PC-9 (cell line): ENCODE measurements at regions not wholly inside any gene's neighbourhood (a gene's known extent, or its start where the extent isn't known, plus 50 kb on each side); places are given as distances from the start of the nearest gene placed in this dataset.

Experiments used
- BruUV-seq: library from RNA; stranded (reverse); fragments of 400-500 nt; replicated peaks from 2 replicates; lab custom pipeline; 2021; lab: Mats Ljungman, UMichigan
- CTCF ChIA-PET: fragments of 300-600 bp; sonication (Branson Sonifier 250); formaldehyde crosslinking; loops from one replicate; lab custom pipeline; 2022; ENCODE audit warnings: antibody characterized with exemption; lab: Charles Lee
- POLR2A ChIA-PET: fragments of 300-600 bp; sonication (Branson Sonifier 250); formaldehyde crosslinking; loops from one replicate; lab custom pipeline; 2022; ENCODE audit warnings: antibody characterized with exemption; ENCODE audit not compliant: unreplicated experiment; lab: Charles Lee
- DNase-seq, 2 experiments: peaks; one replicate each; pipeline versions ENCODE4 v3.0.0 to v3.0.0-alpha.2; 2015 to 2022; ENCODE audit warnings: mixed read lengths in 1 of 2
- H2AFZ ChIP-seq: fragments of 200-600 bp; sonication (generic); 2 replicates; pipeline ENCODE4 v1.8.1; 2017; ENCODE audit warnings: antibody characterized with exemption
- H3F3A ChIP-seq: fragments of 200-600 bp; sonication (generic); 2 replicates; pipeline ENCODE4 v1.8.1; 2017; ENCODE audit warnings: antibody characterized with exemption, mild to moderate bottlenecking, low read depth; ENCODE audit not compliant: insufficient read depth
- H3K27ac ChIP-seq: fragments of 200-600 bp; sonication (generic); 2 replicates; pipeline ENCODE4 v1.6.1; 2016; ENCODE audit warnings: mixed run types
- H3K27me3 ChIP-seq: fragments of 200-600 bp; sonication (generic); 2 replicates; pipeline ENCODE4 v1.6.1; 2016; ENCODE audit warnings: low read depth, mixed run types; ENCODE audit not compliant: insufficient read depth
- H3K36me3 ChIP-seq: fragments of 200-600 bp; sonication (generic); 2 replicates; pipeline ENCODE4 v1.6.1; 2016; ENCODE audit warnings: low read depth, mixed run types
- H3K4me1 ChIP-seq: fragments of 200-600 bp; sonication (generic); replicated peaks from 2 replicates; pipeline ENCODE4 v1.6.1; 2016; ENCODE audit warnings: mixed run types; ENCODE audit not compliant: insufficient read depth
- H3K4me2 ChIP-seq: fragments of 200-600 bp; sonication (generic); 2 replicates; pipeline ENCODE4 v1.6.1; 2017; ENCODE audit warnings: mixed run types
- H3K4me3 ChIP-seq: fragments of 200-600 bp; sonication (generic); 2 replicates; pipeline ENCODE4 v1.6.1; 2016; ENCODE audit warnings: mixed run types
- H3K79me2 ChIP-seq: fragments of 200-600 bp; sonication (generic); 2 replicates; pipeline ENCODE4 v1.6.1; 2017; ENCODE audit warnings: low read depth, mixed run types
- H3K9me2 ChIP-seq: fragments of 200-600 bp; sonication (generic); 2 replicates; pipeline ENCODE4 v1.8.1; 2017; ENCODE audit warnings: mild to moderate bottlenecking; ENCODE audit not compliant: insufficient read depth
- H3K9me3 ChIP-seq: fragments of 200-600 bp; sonication (generic); 2 replicates; pipeline ENCODE4 v1.8.1; 2016; ENCODE audit warnings: low read depth; ENCODE audit not compliant: insufficient read depth
- H4K20me1 ChIP-seq: fragments of 200-600 bp; sonication (generic); 2 replicates; pipeline ENCODE4 v1.8.1; 2017; ENCODE audit not compliant: insufficient read depth
- CTCF ChIP-seq: fragments of 200-600 bp; sonication (generic); conservative IDR thresholded peaks from 2 replicates; pipeline ENCODE4 v1.6.1; 2017; ENCODE audit warnings: mixed run types, antibody characterized with exemption, mild to moderate bottlenecking, moderate library complexity
- EZH2 ChIP-seq: fragments of 200-600 bp; sonication (generic); IDR thresholded peaks from 2 replicates; pipeline ENCODE4 v1.8.0; 2017; ENCODE audit warnings: antibody characterized with exemption, low read depth
- intact Hi-C: fragments of 100-400 bp; cut with micrococcal nuclease; formaldehyde crosslinking; loops from one replicate; pipeline ENCODE4 v1.10.0; 2022; ENCODE audit not compliant: unreplicated experiment

GRCh38 chr2:144086965-144087364 lies 433.0 kb downstream of the ZEB2 start:
- H3K4me3 ChIP-seq: no peak overlapping the region
- TF ChIP-seq EZH2: no peak
- no peaks in the 10 kb centered on the region for H3K27me3 ChIP-seq
- H3F3A ChIP-seq: no peaks in the 10 kb centered on the region
- H3K27ac ChIP-seq: no peak overlapping the region
- H3K79me2 ChIP-seq: no peaks in the 10 kb centered on the region
- H3K9me2 ChIP-seq: no peaks in the 10 kb centered on the region
- DNase-seq: no peak
- ChIA-PET CTCF (no interaction called here), POLR2A (no interaction called here)
- H3K4me2 ChIP-seq: no peak overlapping the region
- no peaks in the 10 kb centered on the region for H3K9me3 ChIP-seq
- no peaks in the 10 kb centered on the region for H4K20me1 ChIP-seq
- H2AFZ ChIP-seq: no peak overlapping the region
- intact Hi-C loops: no loop called here
- no peaks in the 10 kb centered on the region for H3K4me1 ChIP-seq
- BruUV-seq: no TSS peak
- no peaks in the 10 kb centered on the region for H3K36me3 ChIP-seq

GRCh38 chr2:144085016-144085415 lies 434.9 kb downstream of the ZEB2 start:
- BruUV-seq: no TSS peak
- H3K36me3 ChIP-seq: no peaks in the 10 kb centered on the region
- H3K79me2 ChIP-seq: no peaks in the 10 kb centered on the region
- H2AFZ ChIP-seq: no peak overlapping the region
- ChIA-PET POLR2A (no interaction called here), CTCF (no interaction called here)
- H3K4me3 ChIP-seq: no peak overlapping the region
- DNase-seq: no peak
- no peaks in the 10 kb centered on the region for H3K9me3 ChIP-seq
- no peaks in the 10 kb centered on the region for H3F3A ChIP-seq
- no peak overlapping the region for H3K4me2 ChIP-seq
- intact Hi-C loops: no loop called here
- H4K20me1 ChIP-seq: no peaks in the 10 kb centered on the region
- TF ChIP-seq CTCF (no peak), EZH2 (no peak)
- H3K27ac ChIP-seq: no peak overlapping the region
- H3K4me1 ChIP-seq: no peaks in the 10 kb centered on the region
- H3K27me3 ChIP-seq: no peaks in the 10 kb centered on the region
- no peaks in the 10 kb centered on the region for H3K9me2 ChIP-seq

GRCh38 chr2:144084114-144084661 lies 435.7 kb downstream of the ZEB2 start:
- Histone ChIP-seq H3K4me2 (no peak overlapping the region), H3K36me3 (no peaks in the 10 kb centered on the region), H3K9me3 (no peaks in the 10 kb centered on the region), H3K4me1 (no peaks in the 10 kb centered on the region), H3K4me3 (no peak overlapping the region), H3F3A (no peaks in the 10 kb centered on the region), H3K27ac (no peak overlapping the region), H3K27me3 (no peaks in the 10 kb centered on the region), H4K20me1 (no peaks in the 10 kb centered on the region), H3K9me2 (no peaks in the 10 kb centered on the region), H2AFZ (no peak overlapping the region), H3K79me2 (no peaks in the 10 kb centered on the region)
- DNase-seq: no peak
- ChIA-PET CTCF (no interaction called here), POLR2A (no interaction called here)
- intact Hi-C loops: no loop called here
- TF ChIP-seq CTCF (no peak), EZH2 (no peak)
- no TSS peak for BruUV-seq

DNA sequence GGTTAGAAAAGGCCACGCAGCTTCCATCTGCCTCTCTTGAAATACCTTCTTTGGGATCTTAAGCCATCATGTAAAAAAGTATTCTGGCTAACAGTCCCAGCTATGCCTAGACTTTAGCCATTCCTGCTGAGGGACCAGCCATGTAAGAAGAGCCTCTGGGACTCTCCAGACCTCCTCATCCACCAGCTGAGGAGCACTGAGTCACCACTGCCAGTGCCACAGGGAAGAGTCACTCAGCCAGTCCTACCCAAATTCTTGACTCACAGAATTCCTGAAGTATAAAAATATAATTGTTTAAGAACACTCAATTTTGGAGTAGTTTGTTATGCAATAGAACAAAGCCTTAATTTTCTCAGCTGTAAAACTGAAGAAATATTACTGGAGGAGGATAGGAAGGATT lies 436.7 kb downstream of the ZEB2 start:
- intact Hi-C loops: no loop called here
- ChIA-PET POLR2A (no interaction called here), CTCF (no interaction called here)
- no peaks in the 10 kb centered on the region for H3K79me2 ChIP-seq
- no peaks in the 10 kb centered on the region for H3K9me2 ChIP-seq
- H3K36me3 ChIP-seq: no peaks in the 10 kb centered on the region
- no peaks in the 10 kb centered on the region for H3K27me3 ChIP-seq
- no peak overlapping the region for H3K4me3 ChIP-seq
- no TSS peak for BruUV-seq
- H3F3A ChIP-seq: no peaks in the 10 kb centered on the region
- no peak overlapping the region for H2AFZ ChIP-seq
- H3K4me2 ChIP-seq: no peak overlapping the region
- DNase-seq: peak in 1 of 2 experiments; percentile 2
- no peak for TF ChIP-seq CTCF
- TF ChIP-seq EZH2: no peak
- H3K27ac ChIP-seq: no peak overlapping the region
- H3K4me1 ChIP-seq: no peaks in the 10 kb centered on the region
- no peaks in the 10 kb centered on the region for H3K9me3 ChIP-seq
- no peaks in the 10 kb centered on the region for H4K20me1 ChIP-seq
